HCT116 (cell line): ENCODE measurements at regions not wholly inside any gene's neighbourhood (a gene's known extent, or its start where the extent isn't known, plus 50 kb on each side); places are given as distances from the start of the nearest gene placed in this dataset.

Source experiments
- ATAC-seq: fragments of 200-7000 bp; cut with Tn5 transposase; 2 replicates; pipeline ENCODE4 v1.9.1; 2020; ENCODE audit warnings: mild to moderate bottlenecking, moderate library complexity
- BruUV-seq: library from RNA; stranded (reverse); fragments of 400-500 nt; replicated peaks from 2 replicates; lab custom pipeline; 2021; lab: Mats Ljungman, UMichigan
- CTCF ChIA-PET: fragments of 300-600 bp; sonication (Branson Sonifier 250); formaldehyde crosslinking; loops from one replicate; lab custom pipeline; 2021; ENCODE audit warnings: antibody characterized with exemption; lab: Charles Lee
- POLR2A ChIA-PET: fragments of 300-600, 350-600 bp; sonication (Branson Sonifier 250); formaldehyde crosslinking; loops from one replicate; lab custom pipeline; 2021; ENCODE audit warnings: antibody characterized with exemption; lab: Charles Lee
- RAD21 ChIA-PET, 2 experiments: fragments of 300-600 bp; sonication (Branson Sonifier 250); formaldehyde crosslinking; loops; one replicate each; lab custom pipeline; 2023; ENCODE audit warnings: low total read pairs in 2 of 2; ENCODE audit not compliant: uncharacterized antibody in 2 of 2, unreplicated experiment in 2 of 2, low non-redundant PET in 1 of 2; lab: Charles Lee
- DNase-seq: peaks from one replicate; pipeline ENCODE4 v3.0.0-alpha.2; 2010; ENCODE audit warnings: low read depth, low spot score
- H2AFZ ChIP-seq: fragments of 200-600 bp; shearing (Covaris generic), sonication (generic); 2 replicates; pipeline ENCODE4 v1.6.1; 2017; ENCODE audit warnings: low read depth, mixed run types, mixed read lengths, antibody characterized with exemption, low read length; ENCODE audit not compliant: poor library complexity, severe bottlenecking
- H3K27ac ChIP-seq: 2 replicates; pipeline ENCODE4 v1.5.1; 2012; ENCODE audit warnings: low read depth, low read length
- H3K27me3 ChIP-seq: fragments of 200-600 bp; sonication (generic); 2 replicates; pipeline ENCODE4 v1.6.1; 2016; ENCODE audit warnings: mixed run types, low read length, mixed read lengths; ENCODE audit not compliant: insufficient read depth
- H3K36me3 ChIP-seq, 2 experiments: fragments of 200-500 bp in 1 of 2; fragments of 200-600 bp in 1 of 2; sonication (Bioruptor generic) in 1 of 2; sonication (generic) in 1 of 2; 2 replicates each; pipeline versions ENCODE4 v1.5.1 to v1.6.1; 2014 to 2016; ENCODE audit warnings: low read length in 2 of 2, inconsistent platforms in 1 of 2, mixed read lengths in 1 of 2, mixed run types in 1 of 2; ENCODE audit not compliant: insufficient read depth in 2 of 2, control insufficient read depth in 1 of 2
- H3K4me1 ChIP-seq, 2 experiments: fragments of 200-600 bp in 1 of 2; sonication (generic) in 1 of 2; 2 replicates each; pipeline versions ENCODE4 v1.5.1 to v1.6.1; 2012 to 2017; ENCODE audit warnings: low read length in 2 of 2, inconsistent platforms in 1 of 2, mild to moderate bottlenecking in 1 of 2, mixed read lengths in 1 of 2, mixed run types in 1 of 2, moderate library complexity in 1 of 2; ENCODE audit not compliant: insufficient read depth in 2 of 2, control insufficient read depth in 1 of 2
- H3K4me2 ChIP-seq: fragments of 200-600 bp; sonication (generic); 2 replicates; pipeline ENCODE4 v1.6.1; 2017; ENCODE audit warnings: mixed run types, low read length, mixed read lengths
- H3K4me3 ChIP-seq, 2 experiments: fragments of 200-600 bp in 1 of 2; sonication (generic) in 1 of 2; replicated peaks in 1 of 2; 2 replicates each; pipeline ENCODE4 v1.5.1; 2011 to 2016; ENCODE audit warnings: low read length in 2 of 2, control low read depth in 1 of 2, low read depth in 1 of 2, mild to moderate bottlenecking in 1 of 2, mixed read lengths in 1 of 2, mixed run types in 1 of 2
- H3K79me2 ChIP-seq: fragments of 200-600 bp; sonication (generic); 2 replicates; pipeline ENCODE4 v1.6.1; 2017; ENCODE audit warnings: mild to moderate bottlenecking, mixed run types, low read length, moderate library complexity, mixed read lengths; ENCODE audit not compliant: insufficient read depth
- H3K9ac ChIP-seq: fragments of 200-600 bp; sonication (generic); 2 replicates; pipeline ENCODE4 v1.6.1; 2016; ENCODE audit warnings: low read length, mixed read lengths
- H3K9me2 ChIP-seq: fragments of 200-600 bp; sonication (generic), shearing (Covaris generic); 2 replicates; pipeline ENCODE4 v1.6.1; 2017; ENCODE audit warnings: mixed run types, mild to moderate bottlenecking, moderate library complexity; ENCODE audit not compliant: insufficient read depth
- H3K9me3 ChIP-seq, 2 experiments: fragments of 200-500 bp in 1 of 2; fragments of 200-600 bp in 1 of 2; sonication (Bioruptor generic) in 1 of 2; sonication (generic) in 1 of 2; 2 replicates each; pipeline ENCODE4 v1.6.1; 2014 to 2017; ENCODE audit warnings: low read length in 2 of 2, mixed read lengths in 2 of 2, inconsistent platforms in 1 of 2, low read depth in 1 of 2, mild to moderate bottlenecking in 1 of 2, mixed run types in 1 of 2, moderate library complexity in 1 of 2; ENCODE audit not compliant: control insufficient read depth in 1 of 2, insufficient read depth in 1 of 2
- H4K20me1 ChIP-seq: fragments of 200-600 bp; sonication (generic), shearing (Covaris generic); 2 replicates; pipeline ENCODE4 v1.6.1; 2017; ENCODE audit warnings: mixed run types, mild to moderate bottlenecking, moderate library complexity; ENCODE audit not compliant: insufficient read depth
- ATF3 ChIP-seq: IDR thresholded peaks from 2 replicates; pipeline ENCODE4 v1.6.1; 2012
- CBX3 ChIP-seq: IDR thresholded peaks from 2 replicates; pipeline ENCODE4 v1.6.1; 2012; ENCODE audit warnings: low read depth
- CEBPB ChIP-seq: IDR thresholded peaks from 2 replicates; pipeline ENCODE4 v1.6.1; 2012; ENCODE audit warnings: low read depth
- CTCF ChIP-seq, 3 experiments: fragments of 200-600 bp in 1 of 3; sonication (generic) in 1 of 3; IDR thresholded peaks in 2 of 3; conservative IDR thresholded peaks in 1 of 3; 2 replicates each; pipeline ENCODE4 v1.5.1; 2012 to 2017; ENCODE audit warnings: low read depth in 2 of 3, low read length in 2 of 3, antibody characterized with exemption in 1 of 3, borderline replicate concordance in 1 of 3, control low read depth in 1 of 3, mild to moderate bottlenecking in 1 of 3, mixed read lengths in 1 of 3, mixed run types in 1 of 3, moderate library complexity in 1 of 3; ENCODE audit not compliant: insufficient read depth in 1 of 3
- EGR1 ChIP-seq: IDR thresholded peaks from 2 replicates; pipeline ENCODE4 v1.6.1; 2012; ENCODE audit warnings: low read depth
- ELF1 ChIP-seq: IDR thresholded peaks from 2 replicates; pipeline ENCODE4 v1.6.1; 2012; ENCODE audit warnings: low read depth, borderline replicate concordance
- EZH2phosphoT487 ChIP-seq: fragments of 200-600 bp; IDR thresholded peaks from 2 replicates; pipeline ENCODE4 v1.6.1; 2018; ENCODE audit warnings: antibody characterized with exemption, borderline replicate concordance
- FOSL1 ChIP-seq: IDR thresholded peaks from 2 replicates; pipeline ENCODE4 v1.6.1; 2012; ENCODE audit warnings: low read depth
- POLR2A ChIP-seq: IDR thresholded peaks from 2 replicates; pipeline ENCODE4 v1.7.0; 2011; ENCODE audit warnings: borderline replicate concordance; ENCODE audit not compliant: insufficient read depth, insufficient read length; ENCODE audit errors: extremely low read depth
- POLR2AphosphoS5 ChIP-seq: IDR thresholded peaks from 2 replicates; pipeline ENCODE4 v1.6.1; 2011; ENCODE audit warnings: mild to moderate bottlenecking, low read depth, low read length, moderate library complexity
- RAD21 ChIP-seq: IDR thresholded peaks from 2 replicates; pipeline ENCODE4 v1.6.1; 2012; ENCODE audit warnings: low read depth, mild to moderate bottlenecking
- REST ChIP-seq: IDR thresholded peaks from 2 replicates; pipeline ENCODE4 v1.6.1; 2012; ENCODE audit warnings: low read depth
- SRF ChIP-seq: IDR thresholded peaks from 2 replicates; pipeline ENCODE4 v1.6.1; 2012; ENCODE audit warnings: low read depth
- TCF7L2 ChIP-seq: IDR thresholded peaks from 2 replicates; pipeline ENCODE4 v1.7.0; 2011; ENCODE audit warnings: borderline replicate concordance, inconsistent platforms; ENCODE audit not compliant: insufficient read depth, insufficient read length; ENCODE audit errors: extremely low read depth
- YY1 ChIP-seq: IDR thresholded peaks from 2 replicates; pipeline ENCODE4 v1.6.1; 2011; ENCODE audit warnings: low read length, low read depth, moderate library complexity, mild to moderate bottlenecking; ENCODE audit not compliant: insufficient replicate concordance; ENCODE audit errors: extremely low read depth
- ZBTB33 ChIP-seq: IDR thresholded peaks from 2 replicates; pipeline ENCODE4 v1.6.1; 2011; ENCODE audit warnings: mild to moderate bottlenecking, low read length, moderate library complexity; ENCODE audit not compliant: insufficient replicate concordance; ENCODE audit errors: extremely low read depth
- ZFX ChIP-seq: fragments of 450-650 bp; IDR thresholded peaks from 2 replicates; pipeline ENCODE4 v1.6.1; 2017
- ZNF274 ChIP-seq: fragments of 200-500 bp; sonication (Bioruptor generic); IDR thresholded peaks from 2 replicates; pipeline ENCODE4 v1.6.1; 2014; ENCODE audit warnings: mild to moderate bottlenecking, low read depth, low read length, inconsistent platforms
- intact Hi-C: fragments of 100-400 bp; cut with micrococcal nuclease; formaldehyde crosslinking; loops from 2 replicates; pipeline ENCODE4 v1.10.0; 2022

GRCh38 chr21:24436236-24436635 is 1171.0 kb downstream of the MRPL39 start (continued):
- TF ChIP-seq REST: no peak
- no peak for TF ChIP-seq YY1
- no peak for TF ChIP-seq SRF
- TF ChIP-seq POLR2A: no peak

- BruUV-seq: no TSS peak
- ChIA-PET RAD21 (no interaction called here), POLR2A (no interaction called here), CTCF (no interaction called here)
- intact Hi-C loops: no loop called here
- Histone ChIP-seq H3K9ac (no peak overlapping the region), H3K27ac (no peak overlapping the region), H3K79me2 (no peaks in the 10 kb centered on the region), H3K27me3 (no peaks in the 10 kb centered on the region), H3K4me2 (no peak overlapping the region), H3K4me1 (no peaks in the 10 kb centered on the region), H3K9me2 (no peaks in the 10 kb centered on the region), H3K36me3 (no peaks in the 10 kb centered on the region), H4K20me1 (no peaks in the 10 kb centered on the region), H3K4me3 (no peak overlapping the region), H3K9me3 (peaks cover 4 to 13% of the 10 kb centered on the region in 2 experiments; a peak in 2 of 4 replicates), H2AFZ (no peak overlapping the region)
- ATAC-seq (no peak), DNase-seq (no peak)
- no peak for TF ChIP-seq CBX3
- TF ChIP-seq CTCF (IDR thresholded peaks at IDR 0.05 in 2 of 3, conservative IDR thresholded peaks at IDR 0.05 in 1 of 3; ENCODE audit: borderline replicate concordance in 1 of 3, insufficient read depth in 1 of 3, low read depth in 2 of 3, low read length in 2 of 3): no peak
- no peak for TF ChIP-seq EZH2phosphoT487
- no peak for TF ChIP-seq ZNF274
- TF ChIP-seq ATF3: no peak
- no peak for TF ChIP-seq POLR2AphosphoS5
- TF ChIP-seq YY1: no peak
- TF ChIP-seq TCF7L2: no peak
- TF ChIP-seq EGR1: no peak
- no peak for TF ChIP-seq POLR2A
- TF ChIP-seq RAD21: no peak
- TF ChIP-seq ZFX: no peak
- TF ChIP-seq ZBTB33: no peak
- TF ChIP-seq ELF1: no peak
- TF ChIP-seq CEBPB: no peak
- no peak for TF ChIP-seq FOSL1
Measured at GRCh38 chr21:24428591-24429199, 1178.6 kb downstream of the MRPL39 start.
